Mononuclear cell (primary cell): ENCODE measurements at regions not wholly inside any gene's neighbourhood (a gene's known extent, or its start where the extent isn't known, plus 50 kb on each side); places are given as distances from the start of the nearest gene placed in this dataset.
"Not testable (repeated sequence)": the region's sequence is repeated elsewhere in the genome, so short reads cannot be mapped to it uniquely, and the experiment has no call there.

ENCODE experiments used
- H3K27me3 ChIP-seq: 2 replicates; pipeline ENCODE4 v1.6.0; 2011; ENCODE audit warnings: low read length, control low read depth; ENCODE audit not compliant: insufficient read depth
- H3K4me1 ChIP-seq: 2 replicates; pipeline ENCODE4 v1.5.1; 2011; ENCODE audit warnings: mild to moderate bottlenecking, low read length, control low read depth; ENCODE audit not compliant: insufficient read depth
- H3K4me3 ChIP-seq: 2 replicates; pipeline ENCODE4 v1.5.1; 2011; ENCODE audit warnings: mild to moderate bottlenecking, low read length, moderate library complexity
- H3K9me3 ChIP-seq: 2 replicates; pipeline ENCODE4 v1.5.1; 2011; ENCODE audit warnings: low read depth, mild to moderate bottlenecking, control low read depth, low read length

DNA sequence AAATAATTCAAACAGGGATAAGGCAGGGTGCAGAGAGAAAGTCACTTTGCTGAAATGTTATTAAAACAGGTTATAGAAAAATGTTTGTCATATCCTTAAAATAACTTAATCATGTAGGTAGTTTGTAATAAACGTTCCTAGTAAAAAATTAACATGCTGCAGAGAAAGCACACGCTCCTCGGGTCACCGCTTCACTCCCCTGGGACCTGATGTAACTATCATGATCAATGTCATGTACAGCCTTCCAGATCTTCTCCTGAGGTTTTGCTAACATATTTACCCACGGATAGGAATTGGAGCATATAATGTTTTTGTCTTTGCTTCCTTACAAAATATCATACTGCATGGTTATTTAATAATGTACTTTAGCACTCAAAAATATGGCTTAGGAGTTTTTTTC lies 285.1 kb upstream of the TMEM132C start:
- H3K4me1 ChIP-seq, result no peaks in the 10 kb centered on the region
- H3K4me3 ChIP-seq, result no peak overlapping the region
- no peaks in the 10 kb centered on the region for H3K27me3 ChIP-seq
- H3K9me3 ChIP-seq, result no peaks in the 10 kb centered on the region

DNA sequence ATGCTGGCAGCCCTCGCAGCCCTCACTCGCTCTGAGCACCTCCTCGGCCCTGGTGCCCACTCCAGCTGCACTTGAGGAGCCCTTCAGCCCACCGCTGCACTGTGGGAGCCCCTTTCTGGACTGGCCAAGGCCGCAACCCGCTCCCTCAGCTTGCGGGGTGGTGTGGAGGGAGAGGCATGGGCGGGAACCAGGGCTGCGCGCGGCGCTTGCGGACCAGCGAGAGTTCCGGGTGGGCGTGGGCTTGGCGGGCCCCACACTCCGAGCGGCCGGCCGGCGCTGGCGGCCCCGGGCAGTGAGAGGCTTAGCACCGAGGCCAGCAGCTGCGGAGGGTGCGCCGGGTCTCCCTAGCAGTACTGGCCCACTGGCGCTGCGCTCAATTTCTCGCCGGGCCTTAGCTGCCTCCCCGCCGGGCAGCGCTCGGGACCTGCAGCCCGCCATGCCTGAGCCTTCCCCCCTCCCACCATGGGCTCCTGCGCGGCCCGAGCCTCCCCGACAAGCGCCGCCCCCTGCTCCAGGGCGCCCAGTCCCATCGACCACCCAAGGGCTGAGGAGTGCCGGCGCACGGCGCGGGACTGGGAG lies 283.7 kb upstream of the TMEM132C start:
- H3K27me3 ChIP-seq, H3K9me3 ChIP-seq, H3K4me3 ChIP-seq, H3K4me1 ChIP-seq: not testable (repeated sequence)

DNA sequence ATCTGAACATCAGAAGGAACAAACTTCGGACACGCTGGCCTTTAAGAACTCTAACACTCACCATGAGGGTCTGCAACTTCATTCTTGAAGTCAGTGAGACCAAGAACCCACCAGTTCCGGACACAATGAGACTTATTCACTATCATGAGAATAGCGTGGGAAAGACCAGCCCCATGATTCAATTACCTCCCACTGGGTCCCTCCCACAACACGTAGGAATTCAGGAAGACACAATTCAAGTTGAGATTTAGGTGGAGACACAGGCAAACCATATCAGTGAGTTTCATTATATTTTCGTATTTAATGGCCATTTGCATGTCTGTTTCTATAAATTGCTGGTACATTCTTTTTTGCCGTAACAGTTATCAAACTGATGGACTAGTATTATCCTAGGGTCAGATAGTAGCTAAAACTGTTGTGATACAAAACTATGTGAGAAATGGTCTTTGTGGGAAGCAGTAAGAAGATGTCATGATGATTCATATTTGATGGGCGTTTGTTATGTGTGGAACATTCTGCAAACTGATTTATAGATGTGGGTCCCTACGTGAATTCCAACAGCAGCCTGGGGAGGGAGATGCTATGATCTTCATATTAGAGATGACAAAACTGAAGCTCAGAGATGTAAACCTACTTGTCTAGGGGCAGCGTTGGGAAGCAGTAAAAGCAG lies 282.4 kb upstream of the TMEM132C start:
- Histone ChIP-seq H3K9me3 (no peaks in the 10 kb centered on the region), H3K4me1 (no peaks in the 10 kb centered on the region), H3K4me3 (no peak overlapping the region), H3K27me3 (no peaks in the 10 kb centered on the region)

DNA sequence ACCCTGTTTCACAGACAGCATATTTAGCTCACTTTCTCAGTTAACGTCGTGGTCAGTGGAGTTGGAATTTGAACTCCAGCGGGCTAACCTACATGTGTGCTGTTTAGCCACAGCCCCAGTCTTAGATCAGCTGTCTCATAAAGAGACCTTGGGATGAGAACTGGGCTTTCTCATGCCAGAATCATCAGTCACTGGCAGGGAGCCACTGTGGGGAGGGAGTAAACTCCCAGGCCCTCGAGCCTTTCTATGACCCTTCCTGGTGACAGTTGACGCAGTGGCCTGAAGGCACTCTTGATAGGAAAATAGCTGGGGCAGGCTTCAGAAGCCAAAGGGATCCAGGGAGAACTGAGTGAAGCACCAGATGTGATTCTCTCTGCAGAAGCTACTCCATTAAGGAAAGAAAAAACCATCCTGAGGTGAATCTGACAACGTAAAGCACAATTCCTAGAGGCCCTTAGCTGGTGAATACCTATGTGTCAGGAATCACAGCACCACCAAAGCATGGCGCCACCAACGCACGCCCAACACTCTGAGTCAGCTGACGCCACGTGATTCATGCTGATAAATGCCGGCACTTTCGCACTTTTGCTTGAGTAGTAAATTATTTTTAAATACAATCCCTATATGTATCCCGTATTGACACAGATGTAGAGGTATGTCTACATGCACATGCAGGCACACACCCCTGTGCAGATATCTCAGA lies 279.6 kb upstream of the TMEM132C start:
- H3K27me3 ChIP-seq, result no peaks in the 10 kb centered on the region
- no peaks in the 10 kb centered on the region for H3K9me3 ChIP-seq
- no peak overlapping the region for H3K4me3 ChIP-seq

DNA sequence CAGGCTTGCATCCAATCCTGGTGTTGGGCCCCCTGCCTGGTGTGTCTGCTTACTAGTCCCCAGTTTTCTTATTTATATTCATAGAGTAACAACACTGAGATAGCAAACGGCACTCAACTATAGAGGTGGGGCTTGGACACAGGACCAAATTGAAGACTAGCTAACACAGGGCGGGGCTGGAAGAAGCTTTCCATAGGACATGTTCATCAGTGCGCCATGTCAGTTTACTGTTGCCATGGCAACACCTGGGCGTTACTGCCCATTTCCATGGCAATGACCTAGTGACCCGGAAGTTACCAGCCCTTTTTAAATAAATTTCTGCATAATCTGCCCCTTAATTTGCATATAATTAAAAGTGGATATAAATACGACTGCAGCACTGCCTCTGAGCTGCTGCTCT lies 275.5 kb upstream of the TMEM132C start:
- no peaks in the 10 kb centered on the region for H3K27me3 ChIP-seq
- no peaks in the 10 kb centered on the region for H3K9me3 ChIP-seq
- H3K4me1 ChIP-seq, result no peaks in the 10 kb centered on the region
- H3K4me3 ChIP-seq, result no peak overlapping the region

More for the DNA sequence above, 279.6 kb upstream of the TMEM132C start:
- no peaks in the 10 kb centered on the region for H3K4me1 ChIP-seq

- H3K9me3 ChIP-seq, result no peaks in the 10 kb centered on the region
- H3K27me3 ChIP-seq, result no peaks in the 10 kb centered on the region
- no peaks in the 10 kb centered on the region for H3K4me1 ChIP-seq
- no peak overlapping the region for H3K4me3 ChIP-seq
Observed at GRCh38 chr12:127998988-127999387, 268.0 kb upstream of the TMEM132C start.

DNA sequence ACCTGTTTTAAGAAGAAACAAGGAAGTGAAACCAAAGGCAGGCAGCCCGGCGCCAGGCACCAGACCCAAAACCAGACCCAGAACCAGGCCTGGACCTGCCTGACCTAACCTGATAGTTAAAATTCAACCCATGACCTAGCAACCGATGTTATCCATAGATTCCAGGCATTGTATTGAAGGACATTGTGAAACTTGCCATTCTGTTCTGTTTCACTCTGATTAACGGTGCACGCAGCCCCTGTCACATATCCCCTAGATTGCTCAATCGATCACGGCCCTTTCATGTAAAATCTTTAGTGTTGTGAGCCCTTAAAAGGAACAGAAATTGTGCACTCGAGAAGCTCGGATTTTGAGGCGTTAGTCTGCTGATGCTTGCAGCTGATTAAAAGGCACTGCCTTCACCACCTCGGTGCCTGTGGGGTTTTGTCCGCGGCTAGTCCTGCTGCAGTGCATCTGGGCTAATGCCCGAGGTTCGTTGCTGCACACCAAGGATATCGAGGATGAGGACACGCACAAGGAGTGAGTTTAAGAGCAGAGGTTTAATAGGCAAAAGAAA lies 262.5 kb upstream of the TMEM132C start:
- Histone ChIP-seq H3K4me3 (no peak overlapping the region), H3K27me3 (no peaks in the 10 kb centered on the region), H3K4me1 (no peaks in the 10 kb centered on the region), H3K9me3 (no peaks in the 10 kb centered on the region)

DNA sequence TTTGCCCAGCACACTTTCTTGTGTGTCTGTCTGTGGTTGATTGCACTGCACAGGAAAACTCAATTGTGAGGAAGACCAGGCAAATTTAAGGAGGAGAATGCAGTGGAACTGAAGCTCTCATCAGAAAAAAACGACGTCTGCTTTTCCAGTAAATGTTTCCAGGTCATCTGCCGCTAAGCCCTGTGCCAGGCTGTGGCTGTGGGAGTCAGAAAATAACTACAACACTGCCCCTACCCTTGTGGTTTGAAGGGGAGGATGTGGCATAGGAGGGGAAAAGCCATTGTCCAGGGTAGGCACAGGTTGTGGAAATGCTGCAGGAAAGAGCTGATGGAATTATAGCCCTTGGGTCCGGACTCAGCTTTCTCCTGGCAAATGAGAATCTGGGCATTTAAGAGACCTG lies 259.7 kb upstream of the TMEM132C start:
- Histone ChIP-seq H3K27me3 (no peaks in the 10 kb centered on the region), H3K9me3 (no peaks in the 10 kb centered on the region), H3K4me3 (no peak overlapping the region), H3K4me1 (no peaks in the 10 kb centered on the region)

GRCh38 chr12:128008341-128008740 lies 258.6 kb upstream of the TMEM132C start:
- no peak overlapping the region for H3K4me3 ChIP-seq
- H3K9me3 ChIP-seq, result no peaks in the 10 kb centered on the region
- H3K27me3 ChIP-seq, result no peaks in the 10 kb centered on the region
- H3K4me1 ChIP-seq, result no peaks in the 10 kb centered on the region

GRCh38 chr12:128009108-128009507 lies 257.9 kb upstream of the TMEM132C start:
- Histone ChIP-seq H3K4me3 (no peak overlapping the region), H3K9me3 (no peaks in the 10 kb centered on the region), H3K27me3 (no peaks in the 10 kb centered on the region)

DNA sequence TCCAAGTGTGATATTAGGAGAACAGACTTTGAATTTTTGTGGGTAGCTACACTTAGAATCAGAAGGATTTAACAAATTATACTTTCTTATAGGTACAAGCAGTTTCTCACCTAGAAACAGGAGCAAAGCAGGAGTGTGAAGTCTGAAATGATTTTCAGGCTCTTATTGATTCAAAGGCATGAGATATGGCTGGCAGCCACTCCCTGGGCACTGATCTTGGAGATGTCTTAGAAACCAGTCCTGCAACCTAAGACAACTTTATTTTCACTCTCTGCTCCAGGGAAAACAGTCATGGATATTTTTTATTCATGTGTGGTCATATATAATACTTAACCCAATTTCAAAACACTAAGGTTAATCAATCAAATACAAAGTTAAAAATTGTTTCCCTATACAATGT lies 254.9 kb upstream of the TMEM132C start:
- H3K9me3 ChIP-seq, result no peaks in the 10 kb centered on the region
- H3K4me1 ChIP-seq, result no peaks in the 10 kb centered on the region
- no peaks in the 10 kb centered on the region for H3K27me3 ChIP-seq
- H3K4me3 ChIP-seq, result no peak overlapping the region

More at GRCh38 chr12:128009108-128009507, 257.9 kb upstream of the TMEM132C start:
- no peaks in the 10 kb centered on the region for H3K4me1 ChIP-seq

DNA sequence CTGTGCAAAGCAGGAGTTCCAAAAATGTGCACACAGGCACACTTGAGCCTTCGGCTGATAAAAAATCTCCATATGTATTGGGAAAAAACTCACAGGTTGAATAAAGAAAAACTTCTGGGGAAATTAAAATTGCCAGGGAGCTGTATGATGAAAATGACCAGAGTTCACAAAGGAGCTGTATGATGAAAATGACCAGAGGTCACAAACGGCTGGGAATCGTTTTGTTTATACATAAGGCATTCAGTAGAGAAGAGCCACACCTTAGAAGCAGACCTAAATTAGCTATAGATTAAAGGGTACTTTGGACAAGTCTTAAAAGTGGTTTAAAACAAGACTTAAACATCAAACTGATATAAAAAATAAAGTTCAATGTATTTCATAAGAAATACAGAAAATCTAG lies 251.7 kb upstream of the TMEM132C start:
- Histone ChIP-seq H3K4me3 (no peak overlapping the region), H3K27me3 (no peaks in the 10 kb centered on the region), H3K9me3 (no peaks in the 10 kb centered on the region), H3K4me1 (no peaks in the 10 kb centered on the region)

GRCh38 chr12:128018067-128018466 lies 248.9 kb upstream of the TMEM132C start:
- Histone ChIP-seq H3K4me1 (no peaks in the 10 kb centered on the region), H3K4me3 (no peak overlapping the region), H3K27me3 (no peaks in the 10 kb centered on the region), H3K9me3 (no peaks in the 10 kb centered on the region)

DNA sequence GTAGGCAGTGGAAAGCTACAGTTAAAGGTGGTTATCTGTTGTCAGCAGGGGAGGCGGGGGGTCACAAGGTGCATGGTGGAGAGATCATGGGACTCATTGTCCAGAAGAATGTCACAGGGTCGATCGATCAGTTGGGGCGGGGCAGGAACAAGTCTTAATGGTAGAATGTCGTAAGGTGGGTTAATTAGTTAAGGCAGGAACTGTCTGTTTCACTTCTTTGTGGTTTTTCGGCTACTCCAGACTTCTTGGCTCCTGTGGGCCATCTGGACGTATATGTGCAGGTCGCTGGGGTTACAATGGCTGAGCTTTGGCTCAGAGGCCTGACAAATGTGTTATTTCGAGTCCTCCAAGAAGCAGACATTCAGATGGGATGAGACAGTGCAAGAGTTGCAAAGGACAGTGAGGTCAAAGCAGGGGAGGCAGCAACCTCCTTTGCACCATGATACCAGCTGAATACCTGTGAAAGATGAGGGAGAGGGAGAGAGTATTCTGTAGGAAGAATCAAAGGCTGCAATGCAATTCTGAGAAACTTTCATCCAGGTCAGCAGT lies 246.9 kb upstream of the TMEM132C start:
- Histone ChIP-seq H3K4me1 (no peaks in the 10 kb centered on the region), H3K4me3 (no peak overlapping the region), H3K9me3 (no peaks in the 10 kb centered on the region)

DNA sequence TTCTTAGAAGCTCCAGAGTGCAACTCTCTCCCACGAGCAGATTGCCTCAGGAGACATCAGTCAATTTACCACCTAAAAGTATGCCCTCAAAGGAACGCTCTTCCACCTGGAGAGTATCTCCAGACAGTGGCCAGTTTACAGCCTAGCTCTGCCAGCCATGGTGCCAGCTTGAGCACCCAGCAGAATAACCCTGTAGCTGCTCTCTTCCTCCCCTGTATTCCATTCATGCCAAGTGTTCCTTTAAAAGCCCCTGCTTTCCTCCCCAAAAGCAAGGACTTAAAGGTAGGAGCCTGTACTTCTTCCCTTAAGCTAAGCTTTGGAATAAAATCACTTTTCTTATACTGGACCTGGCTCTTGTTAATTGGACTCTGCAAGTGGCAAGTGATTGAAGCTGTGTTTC lies 245.4 kb upstream of the TMEM132C start:
- H3K4me1 ChIP-seq, result no peaks in the 10 kb centered on the region
- H3K27me3 ChIP-seq, result no peaks in the 10 kb centered on the region
- H3K4me3 ChIP-seq, result no peak overlapping the region
- no peaks in the 10 kb centered on the region for H3K9me3 ChIP-seq

More for the DNA sequence above, 246.9 kb upstream of the TMEM132C start:
- H3K27me3 ChIP-seq, result no peaks in the 10 kb centered on the region
